Ishikawa (cell line): ENCODE measurements at regions not wholly inside any gene's neighbourhood (a gene's known extent, or its start where the extent isn't known, plus 50 kb on each side); places are given as distances from the start of the nearest gene placed in this dataset.
A peak's percentile ranks its signal among the peaks of the same experiment; 100 is the strongest.

Source experiments
- CEBPB ChIP-seq: IDR thresholded peaks from 2 replicates; pipeline ENCODE4 v1.6.1; 2012
- CREB1 ChIP-seq: IDR thresholded peaks from 2 replicates; pipeline ENCODE4 v1.6.1; 2012; ENCODE audit warnings: low read depth
- EGR1 ChIP-seq: IDR thresholded peaks from 2 replicates; pipeline ENCODE4 v1.6.1; 2012
- EP300 ChIP-seq: IDR thresholded peaks from 2 replicates; pipeline ENCODE4 v1.6.1; 2012; ENCODE audit warnings: borderline replicate concordance
- FOXM1 ChIP-seq: IDR thresholded peaks from 2 replicates; pipeline ENCODE4 v1.6.1; 2012; ENCODE audit warnings: low read depth, borderline replicate concordance
- MAX ChIP-seq: IDR thresholded peaks from 2 replicates; pipeline ENCODE4 v1.6.1; 2012
- NFIC ChIP-seq: IDR thresholded peaks from 2 replicates; pipeline ENCODE4 v1.6.1; 2012
- RAD21 ChIP-seq: IDR thresholded peaks from 2 replicates; pipeline ENCODE4 v1.6.1; 2012; ENCODE audit warnings: low read depth
- REST ChIP-seq: IDR thresholded peaks from 2 replicates; pipeline ENCODE4 v1.6.1; 2012; ENCODE audit warnings: low read depth, mild to moderate bottlenecking
- TAF1 ChIP-seq: IDR thresholded peaks from 2 replicates; pipeline ENCODE4 v1.6.1; 2012; ENCODE audit warnings: low read depth, mild to moderate bottlenecking
- TCF12 ChIP-seq: IDR thresholded peaks from 2 replicates; pipeline ENCODE4 v1.6.1; 2012; ENCODE audit warnings: low read depth
- TEAD4 ChIP-seq: IDR thresholded peaks from 2 replicates; pipeline ENCODE4 v1.6.1; 2012
- USF1 ChIP-seq: IDR thresholded peaks from 2 replicates; pipeline ENCODE4 v1.6.1; 2012
- YY1 ChIP-seq: IDR thresholded peaks from 2 replicates; pipeline ENCODE4 v1.6.1; 2012; ENCODE audit warnings: low read depth
- ZBTB7A ChIP-seq: IDR thresholded peaks from 2 replicates; pipeline ENCODE4 v1.6.1; 2012; ENCODE audit warnings: low read depth

- TF ChIP-seq FOXM1: no peak
Observed at GRCh38 chr2:129658430-129658829, 321.0 kb upstream of the RAB6C start.

GRCh38 chr2:129661935-129662334, 317.5 kb upstream of the RAB6C start:
- TF ChIP-seq CEBPB (no peak), RAD21 (peak; percentile 33)

GRCh38 chr2:129667577-129667976, 311.9 kb upstream of the RAB6C start:
- TF ChIP-seq USF1 (no peak), NFIC (no peak), CREB1 (no peak), FOXM1 (no peak), TEAD4 (no peak), CEBPB (no peak), REST (no peak), YY1 (no peak), TAF1 (no peak), TCF12 (no peak), EGR1 (no peak), MAX (no peak), ZBTB7A (no peak), EP300 (no peak), RAD21 (no peak)

- TF ChIP-seq TAF1 (no peak), EP300 (no peak), NFIC (no peak), FOXM1 (no peak), TEAD4 (no peak), TCF12 (no peak), CEBPB (no peak), MAX (no peak), REST (no peak), ZBTB7A (no peak), CREB1 (no peak), YY1 (no peak), RAD21 (no peak), EGR1 (no peak), USF1 (no peak)
Observed at GRCh38 chr2:129672521-129672920, 306.9 kb upstream of the RAB6C start.

GRCh38 chr2:129673234-129673633, 306.2 kb upstream of the RAB6C start:
- TF ChIP-seq USF1 (no peak), TEAD4 (no peak), NFIC (peak; percentile 77), ZBTB7A (no peak), CEBPB (no peak), EP300 (no peak)

- TF ChIP-seq TEAD4 (no peak), RAD21 (no peak), USF1 (no peak), FOXM1 (no peak), CEBPB (no peak), NFIC (no peak), TAF1 (no peak), CREB1 (no peak), YY1 (no peak), TCF12 (no peak)
Observed at GRCh38 chr2:129673847-129674711, 305.4 kb upstream of the RAB6C start.
